ENCODE measurements at regions not wholly inside any gene's neighbourhood (a gene's known extent, or its start where the extent isn't known, plus 50 kb on each side); places are given as distances from the start of the nearest gene placed in this dataset.

GRCh38 chr15:93182703-93183205, 93.7 kb upstream of the RGMA start:
- TF ChIP-seq CTCF (IDR thresholded peaks at IDR 0.05 in 8 of 11, conservative IDR thresholded peaks at IDR 0.05 in 3 of 11) (no peak), POLR2A (IDR thresholded peaks at IDR 0.05) (no peak), POLR2AphosphoS5 (IDR thresholded peaks at IDR 0.05) (no peak)

All from spleen (tissue), 7 donors.